H1 (cell line): ENCODE measurements at regions not wholly inside any gene's neighbourhood (a gene's known extent, or its start where the extent isn't known, plus 50 kb on each side); places are given as distances from the start of the nearest gene placed in this dataset.

Experiments used
- CTCF ChIA-PET: fragments of 300-600 bp; sonication (Branson Sonifier 250); formaldehyde crosslinking; loops from one replicate; lab custom pipeline; 2021; ENCODE audit not compliant: partially characterized antibody; lab: Charles Lee
- POLR2A ChIA-PET: fragments of 300-600 bp; sonication (Branson Sonifier 250); formaldehyde crosslinking; loops from one replicate; lab custom pipeline; 2021; ENCODE audit warnings: inconsistent platforms; ENCODE audit not compliant: partially characterized antibody; lab: Charles Lee
- DNase-seq, 2 experiments: peaks; one replicate each; pipeline versions ENCODE4 v3.0.0 to v3.0.0-alpha.2; 2010 to 2022; ENCODE audit warnings: low spot score in 2 of 2, low read depth in 1 of 2, mixed read lengths in 1 of 2
- FAIRE-seq: peaks from 2 replicates; lab custom pipeline; 2011; peaks lifted over from hg19 to GRCh38; lab: Jason Lieb, UNC
- H2AFZ ChIP-seq: 2 replicates; pipeline ENCODE4 v1.8.1; 2012; ENCODE audit warnings: low read length, inconsistent platforms
- H2AK5ac ChIP-seq: 2 replicates; pipeline ENCODE4 v1.6.1; 2013; ENCODE audit warnings: low read depth, low read length
- H2BK120ac ChIP-seq: replicated peaks from 2 replicates; pipeline ENCODE3; 2013; ENCODE audit warnings: low read depth, low read length, inconsistent platforms
- H2BK12ac ChIP-seq: 2 replicates; pipeline ENCODE4 v1.6.1; 2013; ENCODE audit warnings: low read depth, low read length
- H2BK15ac ChIP-seq: 2 replicates; pipeline ENCODE4 v1.6.1; 2013; ENCODE audit warnings: low read length
- H2BK20ac ChIP-seq: 2 replicates; pipeline ENCODE4 v1.6.1; 2013; ENCODE audit warnings: low read length
- H2BK5ac ChIP-seq: 2 replicates; pipeline ENCODE4 v1.6.1; 2013; ENCODE audit warnings: low read depth, low read length
- H3K14ac ChIP-seq: 2 replicates; pipeline ENCODE4 v1.6.1; 2013; ENCODE audit warnings: inconsistent platforms; ENCODE audit not compliant: insufficient read length
- H3K18ac ChIP-seq: 2 replicates; pipeline ENCODE4 v1.6.1; 2013; ENCODE audit warnings: low read length; ENCODE audit errors: extremely low read depth
- H3K23ac ChIP-seq: 2 replicates; pipeline ENCODE4 v1.6.1; 2013; ENCODE audit warnings: inconsistent platforms; ENCODE audit not compliant: insufficient read length
- H3K23me2 ChIP-seq: 2 replicates; pipeline ENCODE4 v1.6.1; 2013; ENCODE audit warnings: low read depth, low read length
- H3K27ac ChIP-seq: 2 replicates; pipeline ENCODE4 v1.6.1; 2011; ENCODE audit warnings: low read depth, low read length, inconsistent platforms
- H3K27me3 ChIP-seq, 4 experiments: replicated peaks in 1 of 4; 1 replicate in 1 of 4; 2 replicates in 3 of 4; pipeline versions ENCODE4 v1.6.1 to v1.8.1; 2011 to 2013; ENCODE audit warnings: low read length in 3 of 4, mild to moderate bottlenecking in 3 of 4, inconsistent platforms in 2 of 4, mixed read lengths in 2 of 4, moderate library complexity in 1 of 4; ENCODE audit not compliant: control insufficient read depth in 3 of 4, insufficient read depth in 3 of 4; ENCODE audit errors: extremely low read depth in 1 of 4
- H3K36me3 ChIP-seq, 4 experiments: 2 replicates each; pipeline versions ENCODE4 v1.6.1 to v1.8.1; 2011 to 2013; ENCODE audit warnings: mild to moderate bottlenecking in 4 of 4, low read length in 3 of 4, moderate library complexity in 2 of 4, control low read depth in 1 of 4, inconsistent platforms in 1 of 4; ENCODE audit not compliant: insufficient read depth in 4 of 4, control insufficient read depth in 2 of 4
- H3K4ac ChIP-seq: replicated peaks from 2 replicates; pipeline ENCODE3; 2013; ENCODE audit warnings: low read length, low read depth, mixed read lengths, inconsistent platforms; ENCODE audit not compliant: insufficient read length
- H3K4me1 ChIP-seq, 4 experiments: replicated peaks in 1 of 4; 1 replicate in 1 of 4; 2 replicates in 3 of 4; pipeline versions ENCODE4 v1.6.1 to v1.8.1; 2011 to 2013; ENCODE audit warnings: low read length in 3 of 4, inconsistent platforms in 2 of 4, mixed read lengths in 1 of 4; ENCODE audit not compliant: insufficient read depth in 4 of 4, control insufficient read depth in 3 of 4
- H3K4me2 ChIP-seq, 2 experiments: 2 replicates each; pipeline versions ENCODE4 v1.6.1 to v1.8.1; 2011 to 2013; ENCODE audit warnings: low read depth in 2 of 2, low read length in 2 of 2, control low read depth in 1 of 2, inconsistent platforms in 1 of 2, mild to moderate bottlenecking in 1 of 2; ENCODE audit not compliant: insufficient read depth in 1 of 2
- H3K4me3 ChIP-seq, 4 experiments: fragments of 200-600, 300-600 bp in 1 of 4; sonication (generic), shearing (Covaris generic), sonication (Bioruptor Twin) in 1 of 4; 2 replicates each; pipeline versions ENCODE4 v1.5.1 to v1.8.1; 2011 to 2016; ENCODE audit warnings: low read length in 4 of 4, low read depth in 3 of 4, control low read depth in 2 of 4, inconsistent platforms in 2 of 4, mild to moderate bottlenecking in 2 of 4, mixed read lengths in 1 of 4, moderate library complexity in 1 of 4; ENCODE audit not compliant: insufficient read depth in 2 of 4; ENCODE audit errors: extremely low read depth in 1 of 4
- H3K56ac ChIP-seq: replicated peaks from 2 replicates; pipeline ENCODE3; 2013; ENCODE audit warnings: low read depth, mild to moderate bottlenecking, mixed read lengths, low read length, inconsistent platforms; ENCODE audit not compliant: insufficient read length
- H3K79me1 ChIP-seq: 2 replicates; pipeline ENCODE4 v1.6.1; 2013; ENCODE audit warnings: low read depth, low read length, control low read depth
- H3K79me2 ChIP-seq, 2 experiments: 2 replicates each; pipeline versions ENCODE4 v1.6.1 to v1.8.1; 2012 to 2013; ENCODE audit warnings: low read length in 2 of 2, mild to moderate bottlenecking in 2 of 2, inconsistent platforms in 1 of 2; ENCODE audit not compliant: insufficient read depth in 2 of 2, control insufficient read depth in 1 of 2
- H3K9ac ChIP-seq, 4 experiments: replicated peaks in 1 of 4; 1 replicate in 1 of 4; 2 replicates in 3 of 4; pipeline versions ENCODE4 v1.6.1 to v1.8.1; 2011 to 2013; ENCODE audit warnings: low read depth in 3 of 4, low read length in 3 of 4, control low read depth in 2 of 4, mild to moderate bottlenecking in 2 of 4, moderate library complexity in 2 of 4, inconsistent platforms in 1 of 4; ENCODE audit errors: extremely low read depth in 1 of 4
- H3K9me3 ChIP-seq, 2 experiments: 2 replicates each; pipeline versions ENCODE4 v1.6.1 to v1.8.1; 2012 to 2013; ENCODE audit warnings: mild to moderate bottlenecking in 2 of 2, moderate library complexity in 2 of 2, control low read depth in 1 of 2, inconsistent platforms in 1 of 2, low read depth in 1 of 2, low read length in 1 of 2, mixed read lengths in 1 of 2; ENCODE audit not compliant: insufficient read depth in 2 of 2
- H4K20me1 ChIP-seq, 2 experiments: replicated peaks in 1 of 2; 2 replicates each; pipeline versions ENCODE3 to v1.8.1; 2011 to 2013; ENCODE audit warnings: inconsistent platforms in 2 of 2, low read length in 2 of 2, mild to moderate bottlenecking in 1 of 2; ENCODE audit not compliant: insufficient read depth in 2 of 2, control insufficient read depth in 1 of 2
- H4K5ac ChIP-seq: 2 replicates; pipeline ENCODE4 v1.6.1; 2013; ENCODE audit warnings: low read length, low read depth, mixed read lengths, inconsistent platforms; ENCODE audit not compliant: insufficient read length
- H4K8ac ChIP-seq: 2 replicates; pipeline ENCODE4 v1.8.0; 2013; ENCODE audit warnings: mild to moderate bottlenecking, moderate library complexity, low read length, inconsistent platforms; ENCODE audit not compliant: insufficient read depth; ENCODE audit errors: extremely low read depth
- H4K91ac ChIP-seq: replicated peaks from 2 replicates; pipeline ENCODE3; 2013; ENCODE audit warnings: low read length, mixed read lengths, inconsistent platforms; ENCODE audit not compliant: insufficient read length
- BRCA1 ChIP-seq: IDR thresholded peaks from 2 replicates; pipeline ENCODE4 v1.6.1; 2012; ENCODE audit warnings: low read depth, low read length, improper control_type of control experiment
- GTF2F1 ChIP-seq: IDR thresholded peaks from 2 replicates; pipeline ENCODE4 v1.6.1; 2012; ENCODE audit warnings: low read depth, low read length, improper control_type of control experiment, borderline replicate concordance
- JUND ChIP-seq: IDR thresholded peaks from 2 replicates; pipeline ENCODE4 v1.6.1; 2011; ENCODE audit warnings: mild to moderate bottlenecking, improper control_type of control experiment, low read length
- KDM4A ChIP-seq: IDR thresholded peaks from one replicate; pipeline ENCODE4 v1.7.1; 2012; ENCODE audit warnings: low read depth, mild to moderate bottlenecking, moderate library complexity, low read length, inconsistent platforms; ENCODE audit not compliant: severe bottlenecking
- TBP ChIP-seq: IDR thresholded peaks from 2 replicates; pipeline ENCODE4 v1.6.1; 2011; ENCODE audit warnings: low read depth, low read length, improper control_type of control experiment
- WGBS, 2 experiments: shearing (Covaris generic) in 1 of 2; methylation state at CpG; one replicate each; pipeline versions ENCODE4 v1.1.6 to v1.1.7; 2013 to 2015; ENCODE audit warnings: low lambda C conversion rate in 2 of 2, mixed read lengths in 2 of 2, inconsistent platforms in 1 of 2, low coverage in 1 of 2, missing lambda C conversion rate in 1 of 2; ENCODE audit not compliant: insufficient replicate concordance in 2 of 2, insufficient coverage in 1 of 2, insufficient read length in 1 of 2; ENCODE audit errors: extremely low coverage in 1 of 2, missing lambda C conversion rate in 1 of 2; 5-methylcytosine and 5-hydroxymethylcytosine counted together
- TF ChIP-seq, protein P1 (sequence below): IDR thresholded peaks from 2 replicates; pipeline ENCODE4 v1.6.1; 2012; ENCODE audit warnings: inconsistent platforms

DNA sequence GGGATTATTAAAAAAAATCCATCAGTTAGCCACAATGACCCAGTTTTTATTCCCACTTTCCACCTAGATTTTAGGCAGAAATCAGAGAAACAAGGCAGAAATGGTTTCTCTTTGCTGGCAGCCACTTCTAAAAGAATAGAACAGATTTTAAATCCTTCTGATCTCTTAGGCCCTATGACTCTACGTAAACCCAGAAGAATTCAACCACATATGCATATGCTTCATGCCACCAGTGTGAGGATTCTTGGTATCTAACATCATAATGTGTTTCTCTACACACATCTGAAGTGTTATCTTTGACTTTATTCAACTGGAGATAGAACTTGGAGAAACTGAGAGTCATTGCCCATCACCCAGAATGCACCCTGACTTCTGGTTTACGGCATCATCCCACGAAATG lies 128.7 kb upstream of the TANK start:
- H3K23ac ChIP-seq = no peak overlapping the region
- H4K20me1 ChIP-seq = no peaks in the 10 kb centered on the region
- no peaks in the 10 kb centered on the region for H3K9me3 ChIP-seq
- H3K27ac ChIP-seq = no peak overlapping the region
- H3K23me2 ChIP-seq = no peaks in the 10 kb centered on the region
- no peak overlapping the region for H4K5ac ChIP-seq
- no peak for FAIRE-seq
- H3K18ac ChIP-seq = no peak overlapping the region
- no peak overlapping the region for H3K9ac ChIP-seq
- peaks cover 0 to 2% (median 0%) of the 10 kb centered on the region in 4 experiments; a peak in 1 of 7 replicates for H3K27me3 ChIP-seq
- no peak overlapping the region for H3K4ac ChIP-seq
- no peak overlapping the region for H2AK5ac ChIP-seq
- 98% methylated on average over 3 of the region's 3 CpGs; no CpG with 5 or more reads in 1 of the 2 experiments for WGBS, 2 experiments
- no peaks in the 10 kb centered on the region for H3K4me1 ChIP-seq
- TF ChIP-seq, protein P1, sequence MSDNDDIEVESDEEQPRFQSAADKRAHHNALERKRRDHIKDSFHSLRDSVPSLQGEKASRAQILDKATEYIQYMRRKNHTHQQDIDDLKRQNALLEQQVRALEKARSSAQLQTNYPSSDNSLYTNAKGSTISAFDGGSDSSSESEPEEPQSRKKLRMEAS = no peak
- no peak for TF ChIP-seq JUND
- TF ChIP-seq KDM4A = no peak
- TF ChIP-seq GTF2F1 = no peak
- no peak for TF ChIP-seq BRCA1
- TF ChIP-seq TBP = no peak
- TF ChIP-seq, all 59 proteins: peak for 0
- H4K91ac ChIP-seq = no peak overlapping the region
- H2BK5ac ChIP-seq = no peak overlapping the region
- no peak overlapping the region for H2BK120ac ChIP-seq
- H3K36me3 ChIP-seq = no peaks in the 10 kb centered on the region
- no peak overlapping the region for H2BK12ac ChIP-seq
- no peak overlapping the region for H3K56ac ChIP-seq
- no peaks in the 10 kb centered on the region for H3K79me2 ChIP-seq
- H3K14ac ChIP-seq = no peak overlapping the region
- POLR2A ChIA-PET = no interaction called here
- no peak overlapping the region for H2AFZ ChIP-seq
- DNase-seq = no peak
- CTCF ChIA-PET = interaction anchor here (1.1 kb wide), 1 partner anchor 747 kb away, joined by 3 read pairs; no protein-coding TSS in a partner anchor
- no peak overlapping the region for H2BK15ac ChIP-seq
- H3K4me3 ChIP-seq = no peak overlapping the region
- no peak overlapping the region for H4K8ac ChIP-seq
- H2BK20ac ChIP-seq = no peak overlapping the region
- no peak overlapping the region for H3K4me2 ChIP-seq
- no peaks in the 10 kb centered on the region for H3K79me1 ChIP-seq
